PC-9 (cell line): ENCODE measurements at regions not wholly inside any gene's neighbourhood (a gene's known extent, or its start where the extent isn't known, plus 50 kb on each side); places are given as distances from the start of the nearest gene placed in this dataset.

Experiments
- BruUV-seq: library from RNA; stranded (reverse); fragments of 400-500 nt; replicated peaks from 2 replicates; lab custom pipeline; 2021; lab: Mats Ljungman, UMichigan
- CTCF ChIA-PET: fragments of 300-600 bp; sonication (Branson Sonifier 250); formaldehyde crosslinking; loops from one replicate; lab custom pipeline; 2022; ENCODE audit warnings: antibody characterized with exemption; lab: Charles Lee
- POLR2A ChIA-PET: fragments of 300-600 bp; sonication (Branson Sonifier 250); formaldehyde crosslinking; loops from one replicate; lab custom pipeline; 2022; ENCODE audit warnings: antibody characterized with exemption; ENCODE audit not compliant: unreplicated experiment; lab: Charles Lee
- DNase-seq, 2 experiments: peaks; one replicate each; pipeline versions ENCODE4 v3.0.0 to v3.0.0-alpha.2; 2015 to 2022; ENCODE audit warnings: mixed read lengths in 1 of 2
- H2AFZ ChIP-seq: fragments of 200-600 bp; sonication (generic); 2 replicates; pipeline ENCODE4 v1.8.1; 2017; ENCODE audit warnings: antibody characterized with exemption
- H3F3A ChIP-seq: fragments of 200-600 bp; sonication (generic); 2 replicates; pipeline ENCODE4 v1.8.1; 2017; ENCODE audit warnings: antibody characterized with exemption, mild to moderate bottlenecking, low read depth; ENCODE audit not compliant: insufficient read depth
- H3K27ac ChIP-seq: fragments of 200-600 bp; sonication (generic); 2 replicates; pipeline ENCODE4 v1.6.1; 2016; ENCODE audit warnings: mixed run types
- H3K27me3 ChIP-seq: fragments of 200-600 bp; sonication (generic); 2 replicates; pipeline ENCODE4 v1.6.1; 2016; ENCODE audit warnings: low read depth, mixed run types; ENCODE audit not compliant: insufficient read depth
- H3K36me3 ChIP-seq: fragments of 200-600 bp; sonication (generic); 2 replicates; pipeline ENCODE4 v1.6.1; 2016; ENCODE audit warnings: low read depth, mixed run types
- H3K4me1 ChIP-seq: fragments of 200-600 bp; sonication (generic); replicated peaks from 2 replicates; pipeline ENCODE4 v1.6.1; 2016; ENCODE audit warnings: mixed run types; ENCODE audit not compliant: insufficient read depth
- H3K4me2 ChIP-seq: fragments of 200-600 bp; sonication (generic); 2 replicates; pipeline ENCODE4 v1.6.1; 2017; ENCODE audit warnings: mixed run types
- H3K4me3 ChIP-seq: fragments of 200-600 bp; sonication (generic); 2 replicates; pipeline ENCODE4 v1.6.1; 2016; ENCODE audit warnings: mixed run types
- H3K79me2 ChIP-seq: fragments of 200-600 bp; sonication (generic); 2 replicates; pipeline ENCODE4 v1.6.1; 2017; ENCODE audit warnings: low read depth, mixed run types
- H3K9me2 ChIP-seq: fragments of 200-600 bp; sonication (generic); 2 replicates; pipeline ENCODE4 v1.8.1; 2017; ENCODE audit warnings: mild to moderate bottlenecking; ENCODE audit not compliant: insufficient read depth
- H3K9me3 ChIP-seq: fragments of 200-600 bp; sonication (generic); 2 replicates; pipeline ENCODE4 v1.8.1; 2016; ENCODE audit warnings: low read depth; ENCODE audit not compliant: insufficient read depth
- H4K20me1 ChIP-seq: fragments of 200-600 bp; sonication (generic); 2 replicates; pipeline ENCODE4 v1.8.1; 2017; ENCODE audit not compliant: insufficient read depth
- EZH2 ChIP-seq: fragments of 200-600 bp; sonication (generic); IDR thresholded peaks from 2 replicates; pipeline ENCODE4 v1.8.0; 2017; ENCODE audit warnings: antibody characterized with exemption, low read depth
- intact Hi-C: fragments of 100-400 bp; cut with micrococcal nuclease; formaldehyde crosslinking; loops from one replicate; pipeline ENCODE4 v1.10.0; 2022; ENCODE audit not compliant: unreplicated experiment
- TF ChIP-seq, protein P1 (sequence below): fragments of 200-600 bp; sonication (generic); conservative IDR thresholded peaks from 2 replicates; pipeline ENCODE4 v1.6.1; 2017; ENCODE audit warnings: mixed run types, antibody characterized with exemption, mild to moderate bottlenecking, moderate library complexity

- TF ChIP-seq, protein P1, sequence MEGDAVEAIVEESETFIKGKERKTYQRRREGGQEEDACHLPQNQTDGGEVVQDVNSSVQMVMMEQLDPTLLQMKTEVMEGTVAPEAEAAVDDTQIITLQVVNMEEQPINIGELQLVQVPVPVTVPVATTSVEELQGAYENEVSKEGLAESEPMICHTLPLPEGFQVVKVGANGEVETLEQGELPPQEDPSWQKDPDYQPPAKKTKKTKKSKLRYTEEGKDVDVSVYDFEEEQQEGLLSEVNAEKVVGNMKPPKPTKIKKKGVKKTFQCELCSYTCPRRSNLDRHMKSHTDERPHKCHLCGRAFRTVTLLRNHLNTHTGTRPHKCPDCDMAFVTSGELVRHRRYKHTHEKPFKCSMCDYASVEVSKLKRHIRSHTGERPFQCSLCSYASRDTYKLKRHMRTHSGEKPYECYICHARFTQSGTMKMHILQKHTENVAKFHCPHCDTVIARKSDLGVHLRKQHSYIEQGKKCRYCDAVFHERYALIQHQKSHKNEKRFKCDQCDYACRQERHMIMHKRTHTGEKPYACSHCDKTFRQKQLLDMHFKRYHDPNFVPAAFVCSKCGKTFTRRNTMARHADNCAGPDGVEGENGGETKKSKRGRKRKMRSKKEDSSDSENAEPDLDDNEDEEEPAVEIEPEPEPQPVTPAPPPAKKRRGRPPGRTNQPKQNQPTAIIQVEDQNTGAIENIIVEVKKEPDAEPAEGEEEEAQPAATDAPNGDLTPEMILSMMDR, result no peak
- no peak for TF ChIP-seq EZH2
- Histone ChIP-seq H3K79me2 (no peaks in the 10 kb centered on the region), H2AFZ (no peak overlapping the region), H3K4me2 (no peak overlapping the region), H3K4me1 (no peaks in the 10 kb centered on the region), H3K9me2 (no peaks in the 10 kb centered on the region), H3F3A (no peaks in the 10 kb centered on the region), H3K27me3 (0 out of 2 replicates have a peak, but pooled peaks cover 18% of the 10 kb centered on the region), H3K4me3 (no peak overlapping the region), H3K27ac (no peak overlapping the region), H4K20me1 (no peaks in the 10 kb centered on the region), H3K9me3 (no peaks in the 10 kb centered on the region), H3K36me3 (no peaks in the 10 kb centered on the region)
- POLR2A ChIA-PET, result no interaction called here
- DNase-seq, result no peak
- intact Hi-C loops, result no loop called here
- no TSS peak for BruUV-seq
- CTCF ChIA-PET, result no interaction called here
Measured at GRCh38 chr11:133677387-133677786, 145.1 kb upstream of the OPCML start.

GRCh38 chr11:133676265-133676664 is 144.0 kb upstream of the OPCML start:
- H3K79me2 ChIP-seq, result no peaks in the 10 kb centered on the region
- H3K4me2 ChIP-seq, result no peak overlapping the region
- H3K4me1 ChIP-seq, result no peaks in the 10 kb centered on the region
- TF ChIP-seq, protein P1, result no peak
- TF ChIP-seq EZH2, result no peak
- no peak overlapping the region for H3K4me3 ChIP-seq
- H3K36me3 ChIP-seq, result no peaks in the 10 kb centered on the region
- no peak overlapping the region for H2AFZ ChIP-seq
- DNase-seq, result no peak
- H3K27ac ChIP-seq, result no peak overlapping the region
- BruUV-seq, result no TSS peak
- POLR2A ChIA-PET, result no interaction called here
- no peaks in the 10 kb centered on the region for H3F3A ChIP-seq
- H3K9me2 ChIP-seq, result no peaks in the 10 kb centered on the region
- CTCF ChIA-PET, result no interaction called here
- H3K9me3 ChIP-seq, result no peaks in the 10 kb centered on the region
- intact Hi-C loops, result no loop called here
- no peaks in the 10 kb centered on the region for H4K20me1 ChIP-seq
- H3K27me3 ChIP-seq, result peaks cover 12% of the 10 kb centered on the region; the same call in 1 of the 2 replicates

DNA sequence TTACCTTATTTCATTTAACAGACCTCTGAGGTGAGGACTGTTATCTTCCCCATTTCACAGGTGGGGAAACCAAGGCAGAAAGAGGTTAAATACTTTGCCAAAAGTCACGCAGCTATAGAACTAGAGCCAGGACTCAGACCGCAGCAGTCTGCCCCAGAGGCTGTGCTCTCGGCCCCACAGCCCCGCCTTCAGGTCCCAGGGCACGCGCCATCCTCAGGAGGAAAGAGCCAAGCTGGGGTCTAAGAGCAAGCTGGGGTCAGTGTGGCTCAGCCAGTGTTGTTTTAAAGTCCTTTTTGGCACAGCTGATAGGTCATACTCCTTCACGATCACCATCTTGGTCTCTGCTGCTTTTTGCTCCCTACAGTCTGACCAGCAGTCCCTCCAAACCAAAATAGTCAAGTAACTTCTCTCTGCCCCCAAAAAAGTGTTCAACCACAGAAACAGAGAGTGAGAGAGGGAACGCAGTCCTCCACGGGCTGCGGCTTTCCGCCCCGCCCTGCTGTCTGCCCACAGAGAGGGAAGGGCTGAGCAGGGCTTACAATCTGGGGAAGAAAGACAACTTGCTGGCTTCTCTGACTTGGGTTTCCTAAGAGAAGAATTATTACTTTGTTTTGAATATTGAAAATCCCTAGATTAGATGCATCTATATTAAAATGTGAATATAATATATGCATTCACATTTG is 137.2 kb upstream of the OPCML start:
- no peak for TF ChIP-seq EZH2
- TF ChIP-seq, protein P1, result no peak
- H3K4me3 ChIP-seq, result no peak overlapping the region
- no peaks in the 10 kb centered on the region for H3K36me3 ChIP-seq
- no peaks in the 10 kb centered on the region for H3F3A ChIP-seq
- H3K79me2 ChIP-seq, result no peaks in the 10 kb centered on the region
- H4K20me1 ChIP-seq, result 0 out of 2 replicates have a peak, but pooled peaks cover 4% of the 10 kb centered on the region
- H3K4me1 ChIP-seq, result no peaks in the 10 kb centered on the region
- no peak overlapping the region for H3K4me2 ChIP-seq
- intact Hi-C loops, result no loop called here
- no peak overlapping the region for H2AFZ ChIP-seq
- no TSS peak for BruUV-seq
- no peaks in the 10 kb centered on the region for H3K9me2 ChIP-seq
- no peaks in the 10 kb centered on the region for H3K9me3 ChIP-seq
- no peak overlapping the region for H3K27ac ChIP-seq
- ChIA-PET POLR2A (no interaction called here), CTCF (no interaction called here)
- peaks cover 6% of the 10 kb centered on the region; the same call in 1 of the 2 replicates for H3K27me3 ChIP-seq
- no peak for DNase-seq
